NCI-H460 (cell line): ENCODE measurements at regions not wholly inside any gene's neighbourhood (a gene's known extent, or its start where the extent isn't known, plus 50 kb on each side); places are given as distances from the start of the nearest gene placed in this dataset.
A peak's percentile ranks its signal among the peaks of the same experiment; 100 is the strongest.
"Not testable (repeated sequence)": the region's sequence is repeated elsewhere in the genome, so short reads cannot be mapped to it uniquely, and the experiment has no call there.

Experiments
- DNase-seq: peaks from one replicate; pipeline ENCODE4 v3.0.0-alpha.2; 2016; ENCODE audit warnings: low read depth; ENCODE audit errors: extremely low read depth

DNA sequence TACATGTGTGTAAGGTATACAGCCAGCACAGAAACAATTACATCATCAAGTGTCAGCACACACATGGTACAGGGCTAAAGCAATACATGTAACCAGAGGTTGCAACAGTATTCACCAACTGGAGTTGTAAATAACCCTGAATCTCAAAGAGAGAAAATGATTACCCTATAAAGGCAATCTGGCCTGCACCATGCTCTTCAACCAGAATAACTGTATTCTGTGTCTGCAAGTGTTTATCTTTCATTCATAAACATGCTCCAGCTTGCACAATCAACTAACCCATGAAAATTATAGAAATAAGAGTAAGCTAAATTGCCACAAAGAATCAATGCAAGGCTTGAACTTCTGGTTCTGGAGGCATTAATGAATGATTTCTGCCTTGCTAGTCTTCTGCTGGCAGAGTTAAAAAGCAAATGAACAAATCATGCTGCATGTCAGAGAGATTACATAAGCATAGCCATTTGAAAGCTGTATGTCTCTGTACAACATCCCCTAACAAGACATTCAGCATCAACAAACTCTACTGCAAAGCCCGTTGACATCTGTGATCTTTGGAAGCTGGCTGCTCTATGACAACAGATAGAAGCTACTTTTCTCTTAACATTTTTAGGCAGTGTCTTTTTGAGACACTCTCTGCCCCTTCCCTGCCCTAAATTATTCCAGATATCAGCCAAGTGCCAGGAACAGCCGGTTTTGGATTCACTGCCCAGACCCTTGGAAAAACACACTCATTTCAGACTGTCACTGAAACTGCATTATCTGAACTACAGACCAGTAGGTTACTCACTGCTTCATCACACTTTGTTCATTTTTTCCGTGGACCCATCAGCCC, 871.0 kb downstream of the OTOL1 start:
- no peak for DNase-seq

GRCh38 chr3:162368417-162368816, 871.8 kb downstream of the OTOL1 start:
- no peak for DNase-seq

DNA sequence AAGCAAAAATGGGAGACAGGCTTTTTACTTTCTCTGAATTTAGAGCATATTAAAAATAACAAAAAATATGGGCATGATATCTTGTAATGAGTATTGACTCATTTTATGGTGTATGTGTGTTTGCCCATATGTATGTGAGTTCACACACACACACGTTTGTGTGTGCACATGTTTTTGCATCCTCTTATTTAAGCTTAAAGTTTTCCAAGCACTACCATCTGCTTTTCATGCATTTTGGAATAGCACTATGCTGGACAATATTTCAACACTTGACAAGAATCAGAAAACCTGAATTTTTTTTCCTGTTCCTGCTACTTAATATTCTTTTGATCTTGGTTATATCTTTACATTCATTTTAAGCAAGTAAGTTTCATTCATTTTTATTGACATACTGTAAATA, 872.7 kb downstream of the OTOL1 start:
- no peak for DNase-seq

DNA sequence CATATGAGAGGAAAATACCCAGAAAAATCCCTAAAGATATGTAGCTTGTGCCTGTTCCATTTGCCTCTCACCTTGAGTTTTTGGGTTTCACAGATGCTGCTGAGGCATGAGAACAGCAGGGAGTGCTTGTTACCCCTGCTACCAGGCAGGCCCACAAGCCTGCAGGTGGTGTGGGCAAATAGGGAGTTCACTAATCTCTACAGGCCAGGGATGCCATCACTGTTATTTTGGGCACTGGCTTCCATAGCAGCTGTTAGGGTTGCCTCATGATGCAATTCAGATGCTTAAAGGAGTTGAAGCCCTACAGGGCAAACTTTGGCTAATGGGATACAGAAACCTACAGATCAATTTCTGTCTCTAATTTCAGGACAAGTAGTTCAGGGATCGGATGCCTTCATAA, 873.5 kb downstream of the OTOL1 start:
- no peak for DNase-seq

DNA sequence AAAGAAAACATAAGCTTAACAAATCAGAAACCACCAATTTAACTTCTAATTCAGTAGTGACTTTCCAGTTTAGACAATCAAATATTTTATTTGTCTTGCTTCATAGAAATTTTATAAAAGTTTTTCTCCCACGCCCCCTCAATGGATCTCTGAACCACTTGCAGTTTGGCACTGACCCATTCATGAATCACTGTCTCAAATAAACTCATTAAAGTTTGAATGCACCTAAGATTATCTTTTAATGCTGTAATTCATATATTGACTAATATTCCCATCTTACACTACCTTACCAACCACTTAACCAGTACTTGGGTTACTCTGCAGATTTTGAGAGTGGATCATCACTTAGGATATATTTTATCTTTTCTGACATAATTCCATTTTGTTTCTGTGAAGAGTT, 880.2 kb downstream of the OTOL1 start:
- no peak for DNase-seq

GRCh38 chr3:162377608-162378007, 881.0 kb downstream of the OTOL1 start:
- DNase-seq, result no peak

DNA sequence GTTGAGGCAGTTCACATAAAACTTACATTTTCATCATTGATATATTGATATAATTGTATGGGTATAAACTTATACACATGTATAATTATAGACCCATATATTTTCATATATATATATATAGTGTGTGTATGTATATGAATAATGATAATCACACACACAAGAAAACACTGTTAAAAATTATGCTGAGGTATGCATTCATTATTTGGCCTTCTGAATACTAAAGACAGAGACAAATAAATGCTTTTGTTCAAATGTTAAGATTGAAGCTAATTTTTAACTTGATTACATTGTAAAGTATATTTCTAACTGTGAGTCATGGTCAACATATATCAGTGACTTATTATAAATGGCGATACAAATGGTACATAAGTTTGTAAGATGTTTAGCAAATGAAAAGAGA, 888.8 kb downstream of the OTOL1 start:
- DNase-seq, result no peak

- DNase-seq, result peak; percentile 12
Observed at GRCh38 chr3:162390891-162391290, 894.3 kb downstream of the OTOL1 start.

DNA sequence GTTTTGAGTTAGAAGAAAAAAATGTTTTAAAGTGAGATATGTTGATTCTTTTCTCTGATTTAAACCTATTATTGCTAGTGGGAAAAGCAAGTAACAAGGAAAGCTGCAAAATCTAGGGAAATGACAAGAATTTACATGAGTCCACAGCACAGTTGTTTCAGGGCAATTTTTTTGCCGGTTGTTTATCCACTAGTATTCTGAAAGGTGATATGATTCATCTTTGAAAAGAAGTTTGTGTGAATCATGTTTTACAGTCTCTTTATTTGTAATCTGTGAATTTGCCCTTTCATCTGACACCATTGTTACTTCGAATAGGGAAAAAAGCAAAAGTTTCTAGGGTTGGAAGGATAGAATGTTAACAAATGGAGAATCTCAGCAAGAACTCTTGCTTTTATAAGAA, 894.7 kb downstream of the OTOL1 start:
- no peak for DNase-seq

DNA sequence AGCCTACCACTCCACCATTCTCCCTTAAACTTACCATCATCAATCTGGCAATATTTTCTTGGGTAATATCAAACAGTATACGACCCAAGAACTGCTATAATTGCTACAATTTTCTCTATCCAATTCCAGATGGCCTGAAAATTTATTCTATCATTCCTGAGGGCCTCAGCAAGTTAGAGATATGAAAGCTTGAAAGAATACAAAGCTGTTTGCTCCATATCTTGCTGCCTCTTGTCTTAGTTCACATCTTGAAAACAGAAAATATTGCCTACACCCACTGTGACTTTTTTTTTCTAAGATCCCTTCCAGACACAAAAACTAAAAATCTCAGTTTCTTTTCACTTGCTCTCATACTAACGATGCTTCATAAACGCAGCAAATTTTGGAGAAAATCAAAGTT, 898.9 kb downstream of the OTOL1 start:
- no peak for DNase-seq

DNA sequence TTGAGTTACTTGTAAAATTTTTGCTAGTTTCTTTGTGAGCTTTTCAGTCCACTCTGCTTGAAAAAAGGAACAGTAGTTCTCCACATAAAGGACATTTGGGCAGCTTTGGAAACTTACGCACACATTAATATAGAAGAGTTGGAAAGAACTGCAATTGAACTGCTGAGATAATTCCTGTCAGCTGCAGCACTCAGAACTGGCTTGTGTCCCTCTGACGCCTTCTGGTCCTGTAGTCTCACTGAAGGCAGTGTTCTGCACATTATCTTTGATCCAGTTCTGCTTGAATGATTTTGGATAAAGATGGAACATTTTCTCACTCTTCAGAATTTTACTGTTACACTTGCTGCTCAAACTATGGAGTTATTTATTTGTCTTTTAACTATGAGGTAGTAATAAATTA, 901.9 kb downstream of the OTOL1 start:
- DNase-seq, result no peak

DNA sequence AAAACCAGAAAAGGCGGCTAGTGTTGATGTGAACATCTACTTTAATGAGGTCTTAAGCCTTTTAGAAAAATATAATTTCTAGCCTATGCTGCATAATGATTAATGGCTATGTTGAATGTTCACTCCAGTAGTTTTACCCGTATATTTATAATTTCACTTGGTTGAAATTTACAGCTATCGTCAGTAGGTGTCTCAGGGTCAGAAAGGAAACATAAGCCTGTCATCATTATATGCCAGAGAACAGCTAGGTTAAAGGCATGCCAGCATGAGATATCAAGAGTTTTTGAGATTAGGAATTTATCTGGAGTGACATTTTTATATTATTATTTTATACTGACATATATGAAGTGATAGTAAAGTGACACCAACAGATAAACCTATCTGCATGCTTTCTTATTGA, 904.1 kb downstream of the OTOL1 start:
- no peak for DNase-seq

DNA sequence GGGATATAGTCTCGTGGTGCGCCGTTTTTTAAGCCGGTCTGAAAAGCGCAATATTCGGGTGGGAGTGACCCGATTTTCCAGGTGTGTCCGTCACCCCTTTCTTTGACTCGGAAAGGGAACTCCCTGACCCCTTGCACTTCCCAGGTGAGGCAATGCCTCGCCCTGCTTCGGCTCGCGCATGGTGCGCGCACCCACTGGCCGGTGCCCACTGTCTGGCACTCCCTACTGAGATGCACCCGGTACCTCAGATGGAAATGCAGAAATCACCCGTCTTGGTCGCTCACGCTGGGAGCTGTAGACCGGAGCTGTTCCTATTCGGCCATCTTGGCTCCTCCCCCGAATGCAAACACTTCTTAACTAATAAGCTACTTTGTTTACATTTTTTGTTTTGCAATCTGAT, 914.9 kb downstream of the OTOL1 start:
- DNase-seq, result not testable (repeated sequence)

DNA sequence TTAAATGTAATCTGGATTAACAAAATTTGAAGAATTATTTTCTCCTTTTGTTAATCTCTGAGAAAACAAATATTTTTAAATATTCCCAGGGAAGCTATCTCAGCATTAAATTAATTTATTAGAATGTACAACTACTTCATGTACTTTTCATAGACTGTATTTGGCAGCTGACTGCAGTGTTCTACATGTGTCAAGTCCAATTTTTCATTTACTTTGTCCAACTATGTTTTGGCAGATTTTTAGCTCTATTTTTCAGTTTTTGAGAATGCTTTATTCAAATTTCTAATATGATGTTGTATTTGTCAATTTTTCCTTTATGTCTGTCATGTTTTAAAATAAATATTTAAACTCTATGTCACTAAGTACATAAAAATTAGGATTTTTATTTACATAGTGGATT, 925.1 kb downstream of the OTOL1 start:
- no peak for DNase-seq

DNA sequence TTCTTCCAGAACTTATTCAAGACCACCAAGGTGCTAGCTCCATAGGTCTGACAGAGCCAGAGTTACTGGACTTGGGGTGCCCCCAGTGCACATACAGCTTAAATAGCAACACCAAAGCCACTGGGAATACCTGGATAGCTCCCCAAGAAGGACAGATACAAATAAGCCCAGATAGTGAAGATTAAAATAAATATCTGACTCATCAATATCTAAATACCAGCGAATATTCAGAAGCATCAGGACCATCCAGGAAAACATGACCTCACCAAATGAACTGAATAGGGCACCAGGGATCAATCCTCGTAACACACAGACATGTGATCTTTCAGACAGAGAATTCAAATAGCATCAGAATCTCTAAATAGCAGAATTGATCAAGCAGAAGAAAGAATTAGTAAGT, 931.6 kb downstream of the OTOL1 start:
- no peak for DNase-seq

- no peak for DNase-seq
Observed at GRCh38 chr3:162435750-162436149, 939.1 kb downstream of the OTOL1 start.

DNA sequence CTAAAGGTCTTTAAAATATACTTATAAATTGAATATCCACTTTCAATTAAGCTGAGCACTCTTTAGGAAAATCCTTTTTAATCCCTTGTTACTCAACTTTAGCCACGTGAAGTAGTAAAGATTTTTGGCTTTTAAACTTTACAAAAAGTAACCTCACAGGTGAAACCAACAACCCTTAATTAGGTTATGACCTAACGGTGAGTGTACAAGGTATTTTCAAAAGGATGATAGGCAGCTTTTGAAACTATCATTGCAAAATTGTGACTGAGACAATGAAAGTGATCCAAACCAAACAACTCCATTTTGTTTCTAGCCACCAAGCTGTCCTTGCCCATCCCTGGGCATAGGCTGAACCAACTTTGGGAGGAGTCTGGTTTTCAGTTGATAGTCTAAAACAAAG, 940.2 kb downstream of the OTOL1 start:
- DNase-seq, result no peak

GRCh38 chr3:162437480-162437879, 940.9 kb downstream of the OTOL1 start:
- DNase-seq, result no peak

DNA sequence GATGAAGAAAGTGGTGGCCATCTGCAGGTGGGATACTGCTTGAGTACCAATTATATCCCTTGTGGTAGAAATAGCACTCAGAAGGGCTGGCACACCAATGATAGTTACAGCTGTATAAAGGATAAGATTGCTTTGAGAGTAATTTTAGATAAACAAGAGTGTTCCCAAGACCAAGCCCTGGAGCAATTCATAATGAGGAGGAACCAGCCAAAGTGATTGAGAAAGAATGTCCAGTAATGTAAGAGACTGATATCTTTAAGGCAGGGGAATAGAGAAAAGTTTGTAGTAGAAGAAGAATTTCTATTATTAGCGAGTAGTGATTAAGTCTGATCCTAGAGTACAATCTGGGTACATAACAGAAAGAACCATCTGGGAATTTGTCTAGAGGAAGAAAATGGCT, 945.1 kb downstream of the OTOL1 start:
- DNase-seq, result no peak

DNA sequence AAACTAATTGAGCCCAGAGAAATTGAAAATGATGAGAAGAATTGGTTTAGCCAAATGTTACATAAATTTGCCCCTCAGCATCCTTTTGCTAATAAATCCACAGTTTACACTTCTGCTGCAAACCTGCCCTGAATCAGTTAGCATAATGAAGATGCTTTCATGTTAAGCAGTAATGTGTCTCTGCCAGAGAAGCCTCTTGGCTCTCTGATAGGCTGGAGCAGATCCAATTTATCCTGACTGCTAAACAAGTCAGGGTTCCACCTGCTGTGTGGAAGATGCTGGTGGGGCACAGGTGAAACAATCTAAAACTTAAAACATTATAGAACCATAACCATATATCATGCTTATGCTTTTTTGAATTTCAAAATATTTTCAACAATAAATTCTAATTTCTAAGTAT, 946.8 kb downstream of the OTOL1 start:
- DNase-seq, result no peak

DNA sequence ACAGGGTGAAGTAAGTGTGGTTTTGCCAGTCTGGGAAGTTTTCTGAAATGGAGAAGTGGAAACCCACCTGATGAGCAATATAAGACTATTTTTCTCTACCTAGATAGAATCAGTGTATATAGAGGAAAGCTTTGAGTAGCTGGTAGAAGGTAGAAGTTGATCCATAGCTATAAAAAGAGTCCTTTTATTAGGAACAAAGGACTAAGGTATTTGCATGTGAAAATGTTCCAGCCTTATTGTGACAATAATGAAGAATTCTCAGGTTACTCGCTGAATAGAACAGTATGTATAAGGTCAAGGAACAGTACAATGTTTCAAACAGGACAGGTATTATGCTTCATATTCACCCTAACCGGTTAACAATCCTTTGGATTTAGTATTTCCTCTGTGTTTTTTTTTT, 972.2 kb downstream of the OTOL1 start:
- DNase-seq, result no peak

DNA sequence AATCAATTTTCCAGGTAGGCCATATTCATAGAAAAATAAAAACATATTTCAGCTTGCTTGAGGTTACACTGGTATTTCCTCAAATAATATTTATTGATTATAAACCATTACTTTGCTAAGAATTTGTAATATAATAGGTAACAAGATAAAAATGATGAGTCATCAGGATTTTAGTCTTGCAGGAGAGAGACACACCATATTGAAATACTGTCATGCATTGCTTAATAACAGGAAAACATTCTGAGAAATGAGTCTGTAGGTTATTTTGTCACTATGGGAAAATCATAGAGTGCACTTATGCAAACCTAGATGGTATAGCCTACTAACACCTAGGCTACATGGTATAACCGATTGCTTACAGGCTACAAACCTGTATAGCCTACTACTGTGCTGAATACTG, 990.5 kb downstream of the OTOL1 start:
- DNase-seq, result no peak

- DNase-seq, result no peak
Observed at GRCh38 chr3:162489853-162490252, 993.2 kb downstream of the OTOL1 start.
